Posterior vena cava (tissue), 2 donors: ENCODE measurements at regions not wholly inside any gene's neighbourhood (a gene's known extent, or its start where the extent isn't known, plus 50 kb on each side); places are given as distances from the start of the nearest gene placed in this dataset.
"Not testable (repeated sequence)": the region's sequence is repeated elsewhere in the genome, so short reads cannot be mapped to it uniquely, and the experiment has no call there.

Source experiments
- DNase-seq: peaks from one replicate; pipeline ENCODE4 v3.0.0-alpha.2; 2020; ENCODE audit warnings: low spot score
- intact Hi-C, 2 donors: fragments of 100-400 bp; cut with DNase I; formaldehyde crosslinking; loops; one replicate each; pipeline versions ENCODE4 v1.14.1 to v1.14.2; 2022 to 2023
- donor health status: DM: yes; HTN: yes; CAD: no.
- donor health status: DM: yes; HTN: yes; CAD: no.

GRCh38 chr14:106786697-106787096 is 1260.3 kb downstream of the TMEM121 start:
- intact Hi-C loops = no loop called here
- no peak for DNase-seq

GRCh38 chr14:106787626-106788025 is 1261.2 kb downstream of the TMEM121 start:
- no peak for DNase-seq
- intact Hi-C loops = no loop called here

- intact Hi-C loops = no loop called here
- DNase-seq = no peak
Observed at GRCh38 chr14:106788534-106788933, 1262.2 kb downstream of the TMEM121 start.

- no peak for DNase-seq
- intact Hi-C loops = no loop called here
Observed at GRCh38 chr14:106789318-106789717, 1262.9 kb downstream of the TMEM121 start.

GRCh38 chr14:106790189-106791036 is 1264.0 kb downstream of the TMEM121 start:
- intact Hi-C loops = no loop called here
- peak; percentile 84 for DNase-seq

GRCh38 chr14:106792543-106792942 is 1266.2 kb downstream of the TMEM121 start:
- DNase-seq = no peak
- intact Hi-C loops = no loop called here

GRCh38 chr14:106798166-106798565 is 1271.8 kb downstream of the TMEM121 start:
- intact Hi-C loops, DNase-seq: not testable (repeated sequence)

GRCh38 chr14:106802413-106803364 is 1276.3 kb downstream of the TMEM121 start:
- no peak for DNase-seq
- intact Hi-C loops = no loop called here

- no peak for DNase-seq
- intact Hi-C loops = no loop called here
Observed at GRCh38 chr14:106803379-106803778, 1277.0 kb downstream of the TMEM121 start.

GRCh38 chr14:106807493-106807892 is 1281.1 kb downstream of the TMEM121 start:
- intact Hi-C loops = no loop called here
- DNase-seq = no peak

GRCh38 chr14:106808458-106808857 is 1282.1 kb downstream of the TMEM121 start:
- no peak for DNase-seq
- intact Hi-C loops = no loop called here

GRCh38 chr14:106808907-106809306 is 1282.5 kb downstream of the TMEM121 start:
- intact Hi-C loops = no loop called here
- DNase-seq = no peak

GRCh38 chr14:106809615-106810014 is 1283.2 kb downstream of the TMEM121 start:
- intact Hi-C loops = no loop called here

GRCh38 chr14:106810168-106810567 is 1283.8 kb downstream of the TMEM121 start:
- intact Hi-C loops, DNase-seq: not testable (repeated sequence)

More at GRCh38 chr14:106809615-106810014, 1283.2 kb downstream of the TMEM121 start:
- DNase-seq = no peak

GRCh38 chr14:106811162-106811561 is 1284.8 kb downstream of the TMEM121 start:
- intact Hi-C loops = no loop called here
- no peak for DNase-seq

GRCh38 chr14:106812788-106813476 is 1286.5 kb downstream of the TMEM121 start:
- intact Hi-C loops = no loop called here
- DNase-seq = no peak

GRCh38 chr14:106813477-106813823 is 1287.1 kb downstream of the TMEM121 start:
- no peak for DNase-seq
- intact Hi-C loops = no loop called here

- no peak for DNase-seq
- intact Hi-C loops = no loop called here
Observed at GRCh38 chr14:106820119-106820518, 1293.7 kb downstream of the TMEM121 start.

GRCh38 chr14:106821119-106821518 is 1294.7 kb downstream of the TMEM121 start:
- intact Hi-C loops = no loop called here

GRCh38 chr14:106822905-106823304 is 1296.5 kb downstream of the TMEM121 start:
- intact Hi-C loops = no loop called here
- no peak for DNase-seq

More at GRCh38 chr14:106821119-106821518, 1294.7 kb downstream of the TMEM121 start:
- DNase-seq = no peak
